ENCODE measurements at regions not wholly inside any gene's neighbourhood (a gene's known extent, or its start where the extent isn't known, plus 50 kb on each side); places are given as distances from the start of the nearest gene placed in this dataset.

DNA sequence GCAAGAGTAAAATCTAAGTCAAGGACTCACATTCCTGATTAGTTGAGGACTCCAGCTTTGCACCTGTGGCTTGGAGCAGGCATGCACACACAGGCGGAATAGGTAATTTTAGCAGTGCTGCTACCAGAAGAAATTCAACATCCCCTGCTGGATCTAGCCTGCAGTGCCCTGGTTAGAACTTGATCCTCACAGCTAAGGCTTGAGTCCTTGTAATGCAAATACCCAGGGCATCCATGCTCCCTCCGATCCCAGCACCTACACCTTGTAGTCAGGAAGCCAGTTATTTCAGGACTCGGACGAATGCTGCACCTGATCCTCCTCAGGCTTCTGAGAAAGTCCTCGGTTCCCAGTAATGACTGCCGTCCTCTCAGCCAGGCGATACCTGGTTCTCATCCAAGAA, 309.0 kb upstream of the AMIGO2 start:
- peaks cover 31% of the 10 kb centered on the region for H3K4me1 Mint-ChIP-seq
- Histone ChIP-seq H3K4me1 (ENCODE audit: insufficient read depth) (peaks cover 18% of the 10 kb centered on the region), H3K4me3 (no peak overlapping the region), H3K9me2 (ENCODE audit: insufficient read depth) (peaks cover 14% of the 10 kb centered on the region), H3K36me3 (ENCODE audit: insufficient read depth) (no peaks in the 10 kb centered on the region), H3K79me2 (replicated peaks; ENCODE audit: insufficient read depth) (no peaks in the 10 kb centered on the region), H2AFZ (0 out of 2 replicates have a peak overlapping the region, but pooled peaks have one; percentile 50), H3K27me3 (ENCODE audit: insufficient read depth) (no peaks in the 10 kb centered on the region), H3K27ac (ENCODE audit: low read depth) (no peak overlapping the region), H3K4me2 (0 out of 2 replicates have a peak overlapping the region, but pooled peaks have one; percentile 33), H3F3A (replicated peaks; ENCODE audit: low read depth) (no peaks in the 10 kb centered on the region), H4K20me1 (replicated peaks; ENCODE audit: insufficient read depth) (no peaks in the 10 kb centered on the region)
- H3K27ac Mint-ChIP-seq, result no peak overlapping the region
- H3K9me3 Mint-ChIP-seq, result no peaks in the 10 kb centered on the region; the same call in 2 of the 3 replicates
- peak; percentile 92 for ATAC-seq
- H3K36me3 Mint-ChIP-seq (ENCODE audit: low read depth), result no peaks in the 10 kb centered on the region
- no peak for TF ChIP-seq EZH2 (IDR thresholded peaks at IDR 0.05; ENCODE audit: low read depth, unreplicated experiment)
- TF ChIP-seq CTCF (conservative IDR thresholded peaks at IDR 0.05; ENCODE audit: low read depth in 2 of 2), result 0 out of 4 replicates have a peak, but pooled peaks of 1 of the 2 experiments have one; percentile 0
- no peak overlapping the region for H3K4me3 Mint-ChIP-seq
- peak; percentile 45 for DNase-seq (ENCODE audit: low spot score)
- peaks cover 4% of the 10 kb centered on the region for H3K27me3 Mint-ChIP-seq (ENCODE audit: insufficient read depth, low read depth, poor library complexity)

DNA sequence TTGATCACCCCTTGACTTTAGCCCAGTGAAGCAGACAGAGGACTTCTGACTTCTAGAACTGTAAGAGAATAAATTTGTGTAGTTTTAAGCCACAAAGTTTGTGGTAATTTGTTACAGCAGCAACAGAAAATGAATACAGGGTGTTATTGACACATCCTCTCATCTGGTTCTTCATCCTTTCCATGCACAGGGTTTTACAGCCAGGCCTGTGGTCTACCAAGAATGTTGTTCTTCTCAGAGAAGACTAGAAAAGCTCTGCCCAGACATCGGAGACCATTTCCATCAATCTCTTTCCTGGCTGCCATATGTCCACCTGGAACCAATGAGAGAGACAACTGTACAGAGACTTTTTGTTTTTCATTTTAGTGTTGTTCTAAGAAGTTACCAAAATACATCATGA, 308.2 kb upstream of the AMIGO2 start:
- DNase-seq (ENCODE audit: low spot score) (no peak), ATAC-seq (no peak)
- H3K27me3 Mint-ChIP-seq (ENCODE audit: insufficient read depth, low read depth, poor library complexity), result peaks cover 4% of the 10 kb centered on the region
- Histone ChIP-seq H3K27me3 (ENCODE audit: insufficient read depth) (no peaks in the 10 kb centered on the region), H3K4me2 (no peak overlapping the region), H2AFZ (no peak overlapping the region), H4K20me1 (replicated peaks; ENCODE audit: insufficient read depth) (no peaks in the 10 kb centered on the region), H3K4me3 (no peak overlapping the region), H3K79me2 (replicated peaks; ENCODE audit: insufficient read depth) (no peaks in the 10 kb centered on the region), H3K36me3 (ENCODE audit: insufficient read depth) (no peaks in the 10 kb centered on the region), H3F3A (replicated peaks; ENCODE audit: low read depth) (no peaks in the 10 kb centered on the region), H3K4me1 (ENCODE audit: insufficient read depth) (peaks cover 18% of the 10 kb centered on the region), H3K9me2 (ENCODE audit: insufficient read depth) (peaks cover 14% of the 10 kb centered on the region), H3K27ac (ENCODE audit: low read depth) (no peak overlapping the region)
- H3K27ac Mint-ChIP-seq, result no peak overlapping the region
- peaks cover 29% of the 10 kb centered on the region for H3K4me1 Mint-ChIP-seq
- no peaks in the 10 kb centered on the region; the same call in 2 of the 3 replicates for H3K9me3 Mint-ChIP-seq
- no peak overlapping the region for H3K4me3 Mint-ChIP-seq
- no peaks in the 10 kb centered on the region for H3K36me3 Mint-ChIP-seq (ENCODE audit: low read depth)
- TF ChIP-seq NANOG (IDR thresholded peaks at IDR 0.05; ENCODE audit: borderline replicate concordance), result no peak
- no peak for TF ChIP-seq CTCF (conservative IDR thresholded peaks at IDR 0.05; ENCODE audit: low read depth in 2 of 2)
- TF ChIP-seq, protein P1, sequence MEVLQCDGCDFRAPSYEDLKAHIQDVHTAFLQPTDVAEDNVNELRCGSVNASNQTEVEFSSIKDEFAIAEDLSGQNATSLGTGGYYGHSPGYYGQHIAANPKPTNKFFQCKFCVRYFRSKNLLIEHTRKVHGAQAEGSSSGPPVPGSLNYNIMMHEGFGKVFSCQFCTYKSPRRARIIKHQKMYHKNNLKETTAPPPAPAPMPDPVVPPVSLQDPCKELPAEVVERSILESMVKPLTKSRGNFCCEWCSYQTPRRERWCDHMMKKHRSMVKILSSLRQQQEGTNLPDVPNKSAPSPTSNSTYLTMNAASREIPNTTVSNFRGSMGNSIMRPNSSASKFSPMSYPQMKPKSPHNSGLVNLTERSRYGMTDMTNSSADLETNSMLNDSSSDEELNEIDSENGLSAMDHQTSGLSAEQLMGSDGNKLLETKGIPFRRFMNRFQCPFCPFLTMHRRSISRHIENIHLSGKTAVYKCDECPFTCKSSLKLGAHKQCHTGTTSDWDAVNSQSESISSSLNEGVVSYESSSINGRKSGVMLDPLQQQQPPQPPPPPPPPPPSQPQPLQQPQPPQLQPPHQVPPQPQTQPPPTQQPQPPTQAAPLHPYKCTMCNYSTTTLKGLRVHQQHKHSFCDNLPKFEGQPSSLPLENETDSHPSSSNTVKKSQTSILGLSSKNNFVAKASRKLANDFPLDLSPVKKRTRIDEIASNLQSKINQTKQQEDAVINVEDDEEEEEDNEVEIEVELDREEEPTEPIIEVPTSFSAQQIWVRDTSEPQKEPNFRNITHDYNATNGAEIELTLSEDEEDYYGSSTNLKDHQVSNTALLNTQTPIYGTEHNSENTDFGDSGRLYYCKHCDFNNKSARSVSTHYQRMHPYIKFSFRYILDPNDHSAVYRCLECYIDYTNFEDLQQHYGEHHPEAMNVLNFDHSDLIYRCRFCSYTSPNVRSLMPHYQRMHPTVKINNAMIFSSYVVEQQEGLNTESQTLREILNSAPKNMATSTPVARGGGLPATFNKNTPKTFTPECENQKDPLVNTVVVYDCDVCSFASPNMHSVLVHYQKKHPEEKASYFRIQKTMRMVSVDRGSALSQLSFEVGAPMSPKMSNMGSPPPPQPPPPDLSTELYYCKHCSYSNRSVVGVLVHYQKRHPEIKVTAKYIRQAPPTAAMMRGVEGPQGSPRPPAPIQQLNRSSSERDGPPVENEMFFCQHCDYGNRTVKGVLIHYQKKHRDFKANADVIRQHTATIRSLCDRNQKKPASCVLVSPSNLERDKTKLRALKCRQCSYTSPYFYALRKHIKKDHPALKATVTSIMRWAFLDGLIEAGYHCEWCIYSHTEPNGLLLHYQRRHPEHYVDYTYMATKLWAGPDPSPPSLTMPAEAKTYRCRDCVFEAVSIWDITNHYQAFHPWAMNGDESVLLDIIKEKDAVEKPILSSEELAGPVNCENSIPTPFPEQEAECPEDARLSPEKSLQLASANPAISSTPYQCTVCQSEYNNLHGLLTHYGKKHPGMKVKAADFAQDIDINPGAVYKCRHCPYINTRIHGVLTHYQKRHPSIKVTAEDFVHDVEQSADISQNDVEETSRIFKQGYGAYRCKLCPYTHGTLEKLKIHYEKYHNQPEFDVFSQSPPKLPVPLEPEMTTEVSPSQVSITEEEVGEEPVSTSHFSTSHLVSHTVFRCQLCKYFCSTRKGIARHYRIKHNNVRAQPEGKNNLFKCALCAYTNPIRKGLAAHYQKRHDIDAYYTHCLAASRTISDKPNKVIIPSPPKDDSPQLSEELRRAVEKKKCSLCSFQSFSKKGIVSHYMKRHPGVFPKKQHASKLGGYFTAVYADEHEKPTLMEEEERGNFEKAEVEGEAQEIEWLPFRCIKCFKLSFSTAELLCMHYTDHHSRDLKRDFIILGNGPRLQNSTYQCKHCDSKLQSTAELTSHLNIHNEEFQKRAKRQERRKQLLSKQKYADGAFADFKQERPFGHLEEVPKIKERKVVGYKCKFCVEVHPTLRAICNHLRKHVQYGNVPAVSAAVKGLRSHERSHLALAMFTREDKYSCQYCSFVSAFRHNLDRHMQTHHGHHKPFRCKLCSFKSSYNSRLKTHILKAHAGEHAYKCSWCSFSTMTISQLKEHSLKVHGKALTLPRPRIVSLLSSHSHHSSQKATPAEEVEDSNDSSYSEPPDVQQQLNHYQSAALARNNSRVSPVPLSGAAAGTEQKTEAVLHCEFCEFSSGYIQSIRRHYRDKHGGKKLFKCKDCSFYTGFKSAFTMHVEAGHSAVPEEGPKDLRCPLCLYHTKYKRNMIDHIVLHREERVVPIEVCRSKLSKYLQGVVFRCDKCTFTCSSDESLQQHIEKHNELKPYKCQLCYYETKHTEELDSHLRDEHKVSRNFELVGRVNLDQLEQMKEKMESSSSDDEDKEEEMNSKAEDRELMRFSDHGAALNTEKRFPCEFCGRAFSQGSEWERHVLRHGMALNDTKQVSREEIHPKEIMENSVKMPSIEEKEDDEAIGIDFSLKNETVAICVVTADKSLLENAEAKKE (CRISPR knock-in tag; IDR thresholded peaks at IDR 0.05), result no peak
- no peak for TF ChIP-seq EZH2 (IDR thresholded peaks at IDR 0.05; ENCODE audit: low read depth, unreplicated experiment)
- TF ChIP-seq EZH2phosphoT487 (IDR thresholded peaks at IDR 0.05; ENCODE audit: unreplicated experiment), result no peak
- TF ChIP-seq CREB1 (CRISPR knock-in tag; IDR thresholded peaks at IDR 0.05; ENCODE audit: low read depth), result no peak
- no peak for TF ChIP-seq POLR2AphosphoS5 (IDR thresholded peaks at IDR 0.05; ENCODE audit: low read depth)

Data from GM23338 (cell line).